SK-N-SH treated with all-trans-retinoic acid at 6 μM for 48 hours (cell line): ENCODE measurements at regions not wholly inside any gene's neighbourhood (a gene's known extent, or its start where the extent isn't known, plus 50 kb on each side); places are given as distances from the start of the nearest gene placed in this dataset.

Experiments used
- ATAC-seq: fragments of 200-7000 bp; cut with Tn5 transposase; 3 replicates; pipeline ENCODE4 v1.9.1; 2020; ENCODE audit warnings: mild to moderate bottlenecking, moderate library complexity
- ARNTL ChIP-seq: fragments of 450-650 bp; formaldehyde crosslinking; IDR thresholded peaks from 2 replicates; pipeline ENCODE4 v1.5.0; 2020; ENCODE audit warnings: low read depth, mild to moderate bottlenecking, moderate library complexity, borderline replicate concordance
- BACH2 ChIP-seq: fragments of 250-450 bp; sonication (Bioruptor Pico); IDR thresholded peaks from 2 replicates; pipeline ENCODE4 v1.9.0; 2021; ENCODE audit warnings: mild to moderate bottlenecking, borderline replicate concordance
- CREB5 ChIP-seq: fragments of 250-450 bp; sonication (Bioruptor Pico); IDR thresholded peaks from 2 replicates; pipeline ENCODE4 v1.5.1; 2020; ENCODE audit warnings: low read depth, mild to moderate bottlenecking, moderate library complexity
- ESRRG ChIP-seq: fragments of 250-450 bp; sonication (Bioruptor Pico); IDR thresholded peaks from 2 replicates; pipeline ENCODE4 v1.6.1; 2021; ENCODE audit warnings: mild to moderate bottlenecking
- GLIS3 ChIP-seq: fragments of 250-450 bp; sonication (Bioruptor Pico); IDR thresholded peaks from 2 replicates; pipeline ENCODE4 v1.5.0; 2020; ENCODE audit warnings: mild to moderate bottlenecking, moderate library complexity
- ISL1 ChIP-seq: fragments of 250-450 bp; sonication (Bioruptor Pico); IDR thresholded peaks from 2 replicates; pipeline ENCODE4 v2.1.2; 2022; ENCODE audit warnings: mild to moderate bottlenecking, moderate library complexity
- OSR1 ChIP-seq: fragments of 250-450 bp; sonication (Bioruptor Pico); IDR thresholded peaks from 2 replicates; pipeline ENCODE4 v1.8.0; 2022; ENCODE audit warnings: moderate library complexity, mild to moderate bottlenecking, inconsistent platforms
- PATZ1 ChIP-seq: fragments of 250-450 bp; sonication (Bioruptor Pico); IDR thresholded peaks from 2 replicates; pipeline ENCODE4 v1.8.0; 2020; ENCODE audit warnings: mild to moderate bottlenecking, moderate library complexity, borderline replicate concordance
- POU6F1 ChIP-seq: fragments of 250-450 bp; sonication (Bioruptor Pico); IDR thresholded peaks from 2 replicates; pipeline ENCODE4 v1.8.0; 2021; ENCODE audit warnings: low read depth, mild to moderate bottlenecking, moderate library complexity, borderline replicate concordance
- PPARA ChIP-seq: fragments of 250-450 bp; sonication (Bioruptor Pico); IDR thresholded peaks from 2 replicates; pipeline ENCODE4 v1.5.0; 2020; ENCODE audit warnings: mild to moderate bottlenecking, borderline replicate concordance
- RARB ChIP-seq: fragments of 250-450 bp; sonication (Bioruptor Pico); IDR thresholded peaks from 2 replicates; pipeline ENCODE4 v1.8.0; 2021; ENCODE audit warnings: mild to moderate bottlenecking, moderate library complexity
- SNAI2 ChIP-seq: fragments of 250-450 bp; sonication (Bioruptor Pico); IDR thresholded peaks from 2 replicates; pipeline ENCODE4 v1.5.0; 2020; ENCODE audit warnings: mild to moderate bottlenecking, moderate library complexity
- TCF4 ChIP-seq: fragments of 250-450 bp; sonication (Bioruptor Pico); IDR thresholded peaks from 2 replicates; pipeline ENCODE4 v1.8.0; 2021; ENCODE audit warnings: mild to moderate bottlenecking, moderate library complexity, borderline replicate concordance
- TOX ChIP-seq: fragments of 250-450 bp; sonication (Bioruptor Pico); IDR thresholded peaks from 2 replicates; pipeline ENCODE4 v1.8.0; 2021; ENCODE audit warnings: mild to moderate bottlenecking, moderate library complexity, borderline replicate concordance
- ZC3H10 ChIP-seq: fragments of 250-450 bp; sonication (Bioruptor Pico); IDR thresholded peaks from 2 replicates; pipeline ENCODE4 v1.5.1; 2021; ENCODE audit warnings: mild to moderate bottlenecking, moderate library complexity
- ZFP3 ChIP-seq: fragments of 250-450 bp; sonication (Bioruptor Pico); IDR thresholded peaks from 2 replicates; pipeline ENCODE4 v1.5.0; 2020; ENCODE audit warnings: mild to moderate bottlenecking, moderate library complexity
- ZFP30 ChIP-seq: fragments of 450-650 bp; formaldehyde crosslinking; IDR thresholded peaks from 2 replicates; pipeline ENCODE4 v1.5.0; 2022; ENCODE audit warnings: mild to moderate bottlenecking, moderate library complexity
- ZNF565 ChIP-seq: fragments of 450-650 bp; formaldehyde crosslinking; conservative IDR thresholded peaks from 2 replicates; pipeline ENCODE4 v1.5.0; 2020; ENCODE audit warnings: low read depth, mild to moderate bottlenecking, moderate library complexity
- ZNF8 ChIP-seq: fragments of 450-650 bp; formaldehyde crosslinking; IDR thresholded peaks from 2 replicates; pipeline ENCODE4 v1.5.0; 2020; ENCODE audit warnings: mild to moderate bottlenecking, moderate library complexity
- TF ChIP-seq, protein P1 (sequence below): fragments of 250-450 bp; sonication (Bioruptor Pico); IDR thresholded peaks from 2 replicates; pipeline ENCODE4 v1.5.1; 2021; ENCODE audit warnings: mild to moderate bottlenecking, moderate library complexity
- TF ChIP-seq, protein P2 (sequence below): fragments of 250-450 bp; sonication (Bioruptor Pico); IDR thresholded peaks from 2 replicates; pipeline ENCODE4 v1.5.0; 2020; ENCODE audit warnings: mild to moderate bottlenecking, moderate library complexity

GRCh38 chr1:14309984-14310383 lies 288.5 kb upstream of the KAZN start (continued):
- TF ChIP-seq PATZ1 (CRISPR knock-in tag) = no peak

- TF ChIP-seq, protein P1, sequence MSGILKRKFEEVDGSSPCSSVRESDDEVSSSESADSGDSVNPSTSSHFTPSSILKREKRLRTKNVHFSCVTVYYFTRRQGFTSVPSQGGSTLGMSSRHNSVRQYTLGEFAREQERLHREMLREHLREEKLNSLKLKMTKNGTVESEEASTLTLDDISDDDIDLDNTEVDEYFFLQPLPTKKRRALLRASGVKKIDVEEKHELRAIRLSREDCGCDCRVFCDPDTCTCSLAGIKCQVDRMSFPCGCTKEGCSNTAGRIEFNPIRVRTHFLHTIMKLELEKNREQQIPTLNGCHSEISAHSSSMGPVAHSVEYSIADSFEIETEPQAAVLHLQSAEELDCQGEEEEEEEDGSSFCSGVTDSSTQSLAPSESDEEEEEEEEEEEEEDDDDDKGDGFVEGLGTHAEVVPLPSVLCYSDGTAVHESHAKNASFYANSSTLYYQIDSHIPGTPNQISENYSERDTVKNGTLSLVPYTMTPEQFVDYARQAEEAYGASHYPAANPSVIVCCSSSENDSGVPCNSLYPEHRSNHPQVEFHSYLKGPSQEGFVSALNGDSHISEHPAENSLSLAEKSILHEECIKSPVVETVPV (CRISPR knock-in tag) = no peak
- TF ChIP-seq OSR1 (CRISPR knock-in tag) (no peak), TCF4 (CRISPR knock-in tag) (no peak), CREB5 (CRISPR knock-in tag) (no peak), ZFP3 (CRISPR knock-in tag) (no peak), BACH2 (CRISPR knock-in tag) (no peak), ISL1 (no peak), ZNF565 (CRISPR knock-in tag) (no peak), ZC3H10 (CRISPR knock-in tag) (no peak), ESRRG (CRISPR knock-in tag) (no peak), ARNTL (CRISPR knock-in tag) (no peak), RARB (CRISPR knock-in tag) (no peak), TOX (CRISPR knock-in tag) (no peak), GLIS3 (CRISPR knock-in tag) (no peak), PPARA (no peak), SNAI2 (CRISPR knock-in tag) (no peak), PATZ1 (CRISPR knock-in tag) (no peak)
- TF ChIP-seq, protein P2, sequence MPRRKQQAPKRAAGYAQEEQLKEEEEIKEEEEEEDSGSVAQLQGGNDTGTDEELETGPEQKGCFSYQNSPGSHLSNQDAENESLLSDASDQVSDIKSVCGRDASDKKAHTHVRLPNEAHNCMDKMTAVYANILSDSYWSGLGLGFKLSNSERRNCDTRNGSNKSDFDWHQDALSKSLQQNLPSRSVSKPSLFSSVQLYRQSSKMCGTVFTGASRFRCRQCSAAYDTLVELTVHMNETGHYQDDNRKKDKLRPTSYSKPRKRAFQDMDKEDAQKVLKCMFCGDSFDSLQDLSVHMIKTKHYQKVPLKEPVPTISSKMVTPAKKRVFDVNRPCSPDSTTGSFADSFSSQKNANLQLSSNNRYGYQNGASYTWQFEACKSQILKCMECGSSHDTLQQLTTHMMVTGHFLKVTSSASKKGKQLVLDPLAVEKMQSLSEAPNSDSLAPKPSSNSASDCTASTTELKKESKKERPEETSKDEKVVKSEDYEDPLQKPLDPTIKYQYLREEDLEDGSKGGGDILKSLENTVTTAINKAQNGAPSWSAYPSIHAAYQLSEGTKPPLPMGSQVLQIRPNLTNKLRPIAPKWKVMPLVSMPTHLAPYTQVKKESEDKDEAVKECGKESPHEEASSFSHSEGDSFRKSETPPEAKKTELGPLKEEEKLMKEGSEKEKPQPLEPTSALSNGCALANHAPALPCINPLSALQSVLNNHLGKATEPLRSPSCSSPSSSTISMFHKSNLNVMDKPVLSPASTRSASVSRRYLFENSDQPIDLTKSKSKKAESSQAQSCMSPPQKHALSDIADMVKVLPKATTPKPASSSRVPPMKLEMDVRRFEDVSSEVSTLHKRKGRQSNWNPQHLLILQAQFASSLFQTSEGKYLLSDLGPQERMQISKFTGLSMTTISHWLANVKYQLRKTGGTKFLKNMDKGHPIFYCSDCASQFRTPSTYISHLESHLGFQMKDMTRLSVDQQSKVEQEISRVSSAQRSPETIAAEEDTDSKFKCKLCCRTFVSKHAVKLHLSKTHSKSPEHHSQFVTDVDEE (CRISPR knock-in tag) = no peak
- ATAC-seq = no peak
Observed at GRCh38 chr1:14310476-14310875, 288.0 kb upstream of the KAZN start.

DNA sequence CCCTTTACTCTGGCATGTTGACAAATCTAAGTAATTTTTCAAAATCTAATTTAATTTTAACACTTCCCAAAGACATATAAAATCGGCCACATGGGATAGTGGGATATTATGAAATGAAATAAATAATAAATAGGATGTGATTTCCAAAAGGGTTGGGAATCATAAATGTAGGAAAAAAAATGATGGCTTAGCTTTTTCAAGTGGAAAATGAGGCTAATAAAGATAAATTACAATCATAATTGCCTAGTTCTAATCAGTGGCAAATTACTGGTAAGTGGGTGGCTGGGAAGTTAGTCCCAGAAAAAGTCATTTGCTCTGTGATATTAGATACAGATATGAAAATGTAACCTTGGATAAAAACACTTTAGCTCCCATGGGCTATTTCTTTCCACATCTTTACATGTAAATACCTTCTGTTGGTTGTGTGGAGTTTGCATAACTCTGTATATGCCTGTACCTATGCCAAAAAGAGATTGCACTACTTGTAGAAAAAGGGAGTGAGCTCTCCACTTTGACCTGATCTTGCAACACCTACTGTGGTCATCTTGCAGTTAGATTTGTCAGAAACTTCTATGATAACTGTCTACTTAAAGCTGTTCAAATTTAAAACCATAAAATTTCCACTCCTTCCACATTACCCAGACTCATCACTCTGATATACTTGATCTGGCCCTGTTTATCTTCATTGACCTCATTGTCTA lies 284.6 kb upstream of the KAZN start:
- no peak for ATAC-seq
- no peak for TF ChIP-seq POU6F1 (CRISPR knock-in tag)
- no peak for TF ChIP-seq BACH2 (CRISPR knock-in tag)
- no peak for TF ChIP-seq ZNF8
- TF ChIP-seq ZNF565 (CRISPR knock-in tag) = no peak
- TF ChIP-seq ZFP30 (CRISPR knock-in tag) = no peak
- no peak for TF ChIP-seq TOX (CRISPR knock-in tag)
- TF ChIP-seq CREB5 (CRISPR knock-in tag) = no peak
- no peak for TF ChIP-seq SNAI2 (CRISPR knock-in tag)
- TF ChIP-seq, protein P1 (CRISPR knock-in tag) = no peak
- no peak for TF ChIP-seq ISL1
- no peak for TF ChIP-seq ESRRG (CRISPR knock-in tag)
- TF ChIP-seq ZFP3 (CRISPR knock-in tag) = no peak
- no peak for TF ChIP-seq ZC3H10 (CRISPR knock-in tag)
- TF ChIP-seq TCF4 (CRISPR knock-in tag) = no peak
